GM19395 (cell line): ENCODE measurements at regions not wholly inside any gene's neighbourhood (a gene's known extent, or its start where the extent isn't known, plus 50 kb on each side); places are given as distances from the start of the nearest gene placed in this dataset.
"Not testable (repeated sequence)": the region's sequence is repeated elsewhere in the genome, so short reads cannot be mapped to it uniquely, and the experiment has no call there.

Source experiments
- ATAC-seq: cut with Tn5 transposase; IDR thresholded peaks from one replicate; pipeline ENCODE4 v1.9.1; 2021; ENCODE audit warnings: mild to moderate bottlenecking, moderate library complexity; ENCODE audit not compliant: unreplicated experiment

- no peak for ATAC-seq
These were observed 276.3 kb downstream of the HNRNPD start for GRCh38 chr4:82097504-82097903.

- ATAC-seq: no peak
These were observed 283.1 kb downstream of the HNRNPD start for GRCh38 chr4:82090717-82091116.

GRCh38 chr4:82084747-82085146 is 289.0 kb downstream of the HNRNPD start:
- ATAC-seq: no peak

- ATAC-seq: not testable (repeated sequence)
These were observed 296.3 kb downstream of the HNRNPD start for GRCh38 chr4:82077471-82077995.

GRCh38 chr4:82076809-82077208 is 297.0 kb downstream of the HNRNPD start:
- no peak for ATAC-seq

GRCh38 chr4:82076359-82076758 is 297.4 kb downstream of the HNRNPD start:
- ATAC-seq: no peak

GRCh38 chr4:82071951-82072350 is 301.8 kb downstream of the HNRNPD start:
- ATAC-seq: no peak

GRCh38 chr4:82069883-82070638 is 303.7 kb downstream of the HNRNPD start:
- ATAC-seq: no peak

GRCh38 chr4:82063017-82063416 is 310.8 kb downstream of the HNRNPD start:
- no peak for ATAC-seq

GRCh38 chr4:82057990-82058544 is 315.7 kb downstream of the HNRNPD start:
- ATAC-seq: no peak

- ATAC-seq: no peak
These were observed 318.6 kb downstream of the HNRNPD start for GRCh38 chr4:82055156-82055555.

GRCh38 chr4:82053396-82053795 is 320.4 kb downstream of the HNRNPD start:
- no peak for ATAC-seq

GRCh38 chr4:82050796-82051195 is 323.0 kb downstream of the HNRNPD start:
- no peak for ATAC-seq

GRCh38 chr4:82049294-82049693 is 324.5 kb downstream of the HNRNPD start:
- ATAC-seq: no peak

GRCh38 chr4:82047731-82048130 is 326.1 kb downstream of the HNRNPD start:
- ATAC-seq: no peak

GRCh38 chr4:82046796-82047195 is 327.0 kb downstream of the HNRNPD start:
- no peak for ATAC-seq

- ATAC-seq: no peak
These were observed 328.5 kb downstream of the HNRNPD start for GRCh38 chr4:82045267-82045666.

- ATAC-seq: no peak
These were observed 329.4 kb downstream of the HNRNPD start for GRCh38 chr4:82044141-82044993.

GRCh38 chr4:82043809-82044137 is 330.0 kb downstream of the HNRNPD start:
- ATAC-seq: no peak

- ATAC-seq: no peak
These were observed 330.5 kb downstream of the HNRNPD start for GRCh38 chr4:82043081-82043808.

- ATAC-seq: no peak
These were observed 331.7 kb downstream of the HNRNPD start for GRCh38 chr4:82042042-82042441.
